GM21528 (cell line): ENCODE measurements at regions not wholly inside any gene's neighbourhood (a gene's known extent, or its start where the extent isn't known, plus 50 kb on each side); places are given as distances from the start of the nearest gene placed in this dataset.
"Not testable (repeated sequence)": the region's sequence is repeated elsewhere in the genome, so short reads cannot be mapped to it uniquely, and the experiment has no call there.

Experiments
- ATAC-seq: cut with Tn5 transposase; IDR thresholded peaks from one replicate; pipeline ENCODE4 v1.9.1; 2021; ENCODE audit warnings: mild to moderate bottlenecking, moderate library complexity; ENCODE audit not compliant: unreplicated experiment, low FRiP score

GRCh38 chr14:71451501-71451900, 480.7 kb upstream of the RGS6 start:
- no peak for ATAC-seq

GRCh38 chr14:71452539-71452938, 479.7 kb upstream of the RGS6 start:
- no peak for ATAC-seq

GRCh38 chr14:71452987-71453386, 479.2 kb upstream of the RGS6 start:
- no peak for ATAC-seq

- ATAC-seq = no peak
Measured at GRCh38 chr14:71454010-71454409, 478.2 kb upstream of the RGS6 start.

- ATAC-seq = no peak
Measured at GRCh38 chr14:71454513-71455332, 477.5 kb upstream of the RGS6 start.

GRCh38 chr14:71460091-71460490, 472.1 kb upstream of the RGS6 start:
- ATAC-seq = no peak

GRCh38 chr14:71461617-71462016, 470.6 kb upstream of the RGS6 start:
- ATAC-seq = not testable (repeated sequence)

GRCh38 chr14:71463807-71464206, 468.4 kb upstream of the RGS6 start:
- no peak for ATAC-seq

GRCh38 chr14:71464840-71465239, 467.4 kb upstream of the RGS6 start:
- ATAC-seq = no peak

GRCh38 chr14:71465316-71465715, 466.9 kb upstream of the RGS6 start:
- ATAC-seq = no peak

GRCh38 chr14:71466251-71466650, 466.0 kb upstream of the RGS6 start:
- no peak for ATAC-seq

GRCh38 chr14:71466946-71467345, 465.3 kb upstream of the RGS6 start:
- no peak for ATAC-seq

- no peak for ATAC-seq
Measured at GRCh38 chr14:71467361-71467811, 464.8 kb upstream of the RGS6 start.

GRCh38 chr14:71468701-71469100, 463.5 kb upstream of the RGS6 start:
- no peak for ATAC-seq

GRCh38 chr14:71469643-71470335, 462.4 kb upstream of the RGS6 start:
- no peak for ATAC-seq

- no peak for ATAC-seq
Measured at GRCh38 chr14:71471634-71472355, 460.4 kb upstream of the RGS6 start.

GRCh38 chr14:71472356-71473340, 459.6 kb upstream of the RGS6 start:
- ATAC-seq = peak; percentile 47

GRCh38 chr14:71473843-71474242, 458.4 kb upstream of the RGS6 start:
- no peak for ATAC-seq

- ATAC-seq = no peak
Measured at GRCh38 chr14:71474301-71475265, 457.6 kb upstream of the RGS6 start.
